Stimulated activated CD8-positive, alpha-beta memory T cell treated with anti-CD3 and anti-CD28 coated beads, Interleukin-2, amount 100 ng/mL, for 48 hours (primary cell): ENCODE measurements at regions not wholly inside any gene's neighbourhood (a gene's known extent, or its start where the extent isn't known, plus 50 kb on each side); places are given as distances from the start of the nearest gene placed in this dataset.

Source experiments
- DNase-seq, 2 donors: peaks; one replicate each; pipeline ENCODE4 v3.0.0-alpha.2; 2020; ENCODE audit warnings: low read depth in 2 of 2

GRCh38 chr9:22285066-22285465 is 161.6 kb upstream of the DMRTA1 start:
- no peak for DNase-seq

GRCh38 chr9:22286661-22287060 is 160.0 kb upstream of the DMRTA1 start:
- DNase-seq: no peak

- DNase-seq: no peak
Observed at GRCh38 chr9:22288661-22289060, 158.0 kb upstream of the DMRTA1 start.

DNA sequence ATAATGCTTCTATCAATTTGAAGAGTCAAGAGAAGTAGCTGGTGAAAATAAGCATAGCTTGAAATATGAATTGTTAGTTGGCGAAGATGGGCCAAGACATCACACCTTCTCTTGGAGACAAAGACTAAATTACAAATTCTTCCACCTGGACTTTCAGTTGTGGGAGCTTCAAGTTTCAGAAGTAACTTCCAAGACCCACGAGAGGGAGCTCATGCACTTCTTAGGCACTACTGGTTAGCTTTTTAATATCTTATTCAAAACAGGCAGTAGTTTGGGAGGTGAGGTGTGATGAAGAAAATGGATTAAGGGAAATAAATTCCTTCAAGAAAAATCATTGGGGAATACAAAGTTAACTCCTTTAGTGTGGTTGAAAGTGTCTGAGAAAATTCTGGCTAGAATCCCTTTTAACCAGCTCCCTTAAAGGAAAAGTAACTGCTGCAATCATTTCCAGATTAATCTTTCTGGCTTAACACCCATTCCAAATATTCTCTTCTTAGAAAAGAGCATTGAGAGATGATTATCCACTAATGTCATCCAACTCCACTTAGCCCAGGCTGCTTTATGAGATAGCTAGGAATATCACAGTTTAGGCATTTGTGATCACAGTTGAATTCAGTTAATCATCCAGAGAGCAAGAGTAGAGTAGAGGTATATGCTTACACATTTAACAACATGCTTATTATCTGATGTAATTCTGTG is 139.5 kb upstream of the DMRTA1 start:
- DNase-seq: no peak

DNA sequence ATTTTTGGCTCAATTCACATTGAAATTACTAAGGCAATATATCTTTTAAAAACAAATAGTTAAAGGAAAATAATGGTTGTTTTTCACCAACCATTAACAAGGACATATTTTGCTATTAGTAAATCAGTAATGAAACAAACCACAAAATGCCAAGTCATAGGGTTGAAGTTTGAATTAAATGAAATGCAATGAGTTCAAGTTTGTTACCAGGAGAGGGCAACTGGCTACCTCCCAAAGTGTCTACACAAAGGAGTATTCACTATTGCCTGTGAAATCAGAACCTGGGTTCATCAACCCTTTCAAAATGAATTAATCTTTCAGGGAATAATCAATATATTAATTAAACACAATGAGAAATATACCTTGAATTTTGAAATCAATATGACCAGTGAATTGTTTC is 138.4 kb upstream of the DMRTA1 start:
- DNase-seq: no peak

DNA sequence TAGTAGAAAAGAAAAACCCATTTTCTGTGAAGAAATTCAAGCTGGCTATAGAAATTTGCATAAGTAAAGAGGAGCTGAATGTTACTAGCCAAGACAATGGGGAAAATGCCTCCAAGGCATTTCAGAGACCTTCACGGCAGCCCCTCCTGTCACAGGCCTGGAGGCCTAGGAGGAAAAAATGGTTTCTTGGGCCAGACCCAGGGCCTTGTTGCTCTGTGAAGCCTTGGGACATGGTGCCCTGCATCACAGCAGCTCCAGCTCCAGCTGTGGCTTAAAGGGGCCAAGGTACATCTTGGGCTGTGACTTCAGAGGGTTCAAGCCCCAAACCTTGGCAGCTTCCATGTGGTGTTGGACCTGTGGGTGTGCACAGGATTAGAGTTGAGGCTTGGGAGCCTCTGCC is 130.0 kb upstream of the DMRTA1 start:
- DNase-seq: no peak

DNA sequence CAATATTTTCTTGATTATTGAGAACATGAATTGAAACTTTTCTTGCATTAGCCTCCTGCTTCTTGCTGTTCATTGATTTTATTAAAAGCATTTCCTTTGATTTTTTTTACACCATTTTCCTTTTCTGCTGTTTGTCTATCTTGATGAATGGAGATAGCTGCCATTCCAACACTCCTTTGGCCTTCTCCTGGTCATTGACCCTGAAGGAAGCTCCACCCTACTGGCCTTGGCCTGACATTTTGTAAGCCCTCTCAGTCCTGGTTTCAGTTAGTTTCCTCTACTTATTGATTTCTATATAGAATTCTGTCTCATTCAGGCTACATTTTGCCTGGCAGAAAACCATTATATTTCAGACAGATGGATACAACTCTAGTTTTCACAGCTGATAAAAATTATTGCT is 115.1 kb upstream of the DMRTA1 start:
- no peak for DNase-seq

GRCh38 chr9:22332202-22332601 is 114.4 kb upstream of the DMRTA1 start:
- DNase-seq: no peak

DNA sequence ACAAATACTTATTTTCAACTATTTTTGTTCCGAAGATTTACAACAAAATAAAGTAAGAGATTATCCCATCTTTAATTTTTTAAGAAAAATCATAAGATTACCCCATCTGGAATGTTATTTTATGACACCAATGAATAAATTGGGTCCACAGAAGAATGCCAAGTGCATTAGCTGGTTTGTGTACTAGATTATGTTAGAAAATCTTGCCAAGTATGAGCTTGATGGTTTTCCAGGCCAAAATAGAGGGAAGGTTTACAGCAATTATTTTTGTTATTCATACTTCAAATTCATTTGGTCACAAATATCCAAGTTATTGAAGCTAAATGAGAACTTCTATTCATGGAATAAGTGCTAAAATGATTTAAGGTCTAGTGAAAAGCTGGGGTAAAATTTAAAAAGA is 109.4 kb upstream of the DMRTA1 start:
- no peak for DNase-seq

- no peak for DNase-seq
Observed at GRCh38 chr9:22342491-22343217, 104.0 kb upstream of the DMRTA1 start.

DNA sequence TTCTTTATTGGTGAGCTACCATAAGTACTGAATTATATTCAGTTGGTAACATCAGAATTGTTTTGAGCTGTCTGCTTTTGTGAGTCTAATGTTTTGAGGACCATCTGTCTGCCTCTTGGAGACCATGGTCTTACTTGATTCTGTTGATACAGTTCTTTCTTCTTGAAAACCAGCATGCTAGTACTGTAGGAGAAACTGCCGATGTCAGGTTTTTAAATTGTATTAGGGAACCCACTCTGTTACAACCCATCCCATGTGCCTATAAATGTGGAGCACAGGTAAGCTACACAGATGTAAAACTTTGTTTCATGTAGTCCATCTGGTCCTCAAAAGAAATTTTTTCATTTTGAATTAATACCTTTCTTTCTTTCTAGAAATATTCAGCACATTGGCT is 103.4 kb upstream of the DMRTA1 start:
- DNase-seq: no peak

- DNase-seq: no peak
Observed at GRCh38 chr9:22354699-22355384, 91.8 kb upstream of the DMRTA1 start.

DNA sequence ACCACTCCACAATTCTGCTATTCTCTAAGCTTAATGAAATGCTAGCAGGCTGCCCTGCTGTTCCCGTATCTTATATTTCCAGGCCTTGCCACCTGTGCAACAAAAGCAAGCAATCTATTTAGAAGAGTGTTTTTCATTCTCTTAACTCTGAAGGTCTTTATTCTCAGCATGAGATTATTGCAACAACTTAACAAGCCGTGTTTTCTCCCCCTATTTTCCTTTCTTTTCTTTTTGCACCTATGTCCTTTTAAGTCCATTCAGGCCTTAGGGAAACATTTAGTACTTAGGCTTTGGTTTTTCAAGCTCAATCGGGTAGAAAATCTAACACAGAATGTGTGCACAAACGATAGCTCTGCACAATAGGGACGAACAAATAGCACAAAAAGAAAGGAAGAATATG is 89.6 kb upstream of the DMRTA1 start:
- DNase-seq: no peak

DNA sequence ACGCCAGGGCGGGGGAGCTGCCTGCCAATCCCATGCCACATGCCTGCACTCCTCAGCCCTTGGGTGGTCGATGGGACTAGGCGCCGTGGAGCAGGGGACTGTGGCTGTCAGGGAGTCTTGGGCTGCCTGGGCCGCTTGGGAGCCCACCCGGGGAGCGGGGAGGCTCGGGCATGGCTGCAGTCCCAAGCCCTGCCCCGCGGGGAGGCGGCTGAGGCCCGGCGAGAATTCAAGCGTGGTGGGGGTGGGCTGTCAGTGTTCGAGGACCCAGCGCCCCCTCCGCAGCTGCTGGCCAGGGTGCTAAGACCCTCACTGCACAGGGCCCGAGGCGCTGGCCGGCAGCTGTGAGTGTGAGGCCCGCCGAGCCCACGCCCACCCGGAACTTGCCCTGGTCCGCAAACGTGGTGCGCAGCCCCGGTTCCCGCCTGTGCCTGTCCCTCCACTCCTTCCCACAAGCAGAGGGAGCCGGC is 83.2 kb upstream of the DMRTA1 start:
- no peak for DNase-seq

GRCh38 chr9:22373636-22374035 is 73.0 kb upstream of the DMRTA1 start:
- no peak for DNase-seq

GRCh38 chr9:22374051-22374450 is 72.6 kb upstream of the DMRTA1 start:
- DNase-seq: no peak

- no peak for DNase-seq
Observed at GRCh38 chr9:22379272-22379671, 67.4 kb upstream of the DMRTA1 start.

GRCh38 chr9:22381170-22381569 is 65.5 kb upstream of the DMRTA1 start:
- no peak for DNase-seq

- DNase-seq: no peak
Observed at GRCh38 chr9:22382331-22382730, 64.3 kb upstream of the DMRTA1 start.

GRCh38 chr9:22383718-22384117 is 62.9 kb upstream of the DMRTA1 start:
- DNase-seq: no peak

DNA sequence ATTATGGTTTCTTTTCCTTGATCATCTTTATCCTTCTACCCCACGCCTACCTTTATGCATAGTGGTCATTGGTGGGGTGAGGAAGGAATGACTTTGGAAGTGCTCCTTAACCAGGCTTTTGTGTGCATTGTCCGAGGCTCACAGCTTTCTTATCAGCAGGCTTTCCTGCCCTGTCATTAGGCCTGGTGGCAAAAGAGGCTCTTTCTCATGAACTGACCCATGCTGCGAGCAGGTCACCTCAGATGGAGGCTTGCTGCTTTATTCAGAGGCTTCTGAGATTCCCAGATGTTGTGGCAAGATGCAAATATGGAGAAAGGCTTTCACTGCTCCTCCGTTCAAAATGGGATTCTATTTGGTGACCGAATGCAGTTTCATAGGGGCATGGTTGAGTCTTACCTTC is 57.4 kb upstream of the DMRTA1 start:
- DNase-seq: no peak

DNA sequence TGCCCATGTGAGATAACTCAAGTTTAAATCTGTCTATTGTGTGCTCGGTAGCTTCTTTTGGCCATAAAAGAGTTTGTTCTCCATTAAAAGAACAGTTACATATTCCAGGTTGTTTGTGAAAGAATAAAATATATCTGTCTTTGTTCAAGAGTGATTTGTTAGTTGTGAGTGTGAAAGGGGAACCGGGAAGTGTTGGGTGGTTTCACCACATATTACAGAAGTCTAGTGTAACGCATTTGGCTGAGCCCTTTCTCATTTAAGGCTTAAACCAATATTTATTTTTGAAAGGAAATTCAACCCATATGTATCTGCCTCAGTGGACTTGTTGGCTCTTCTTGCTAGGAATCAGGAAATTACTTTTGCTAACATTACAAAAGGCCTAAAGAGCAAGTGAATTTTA is 54.1 kb upstream of the DMRTA1 start:
- DNase-seq: no peak

GRCh38 chr9:22395687-22396141 is 50.9 kb upstream of the DMRTA1 start:
- no peak for DNase-seq
